K562 (cell line): ENCODE measurements at regions not wholly inside any gene's neighbourhood (a gene's known extent, or its start where the extent isn't known, plus 50 kb on each side); places are given as distances from the start of the nearest gene placed in this dataset.

ENCODE experiments used
- HBP1 ChIP-seq: fragments of 450-650 bp; formaldehyde crosslinking; IDR thresholded peaks from 2 replicates; pipeline ENCODE4 v1.4.0; 2022; ENCODE audit warnings: missing genetic modification characterization
- KAT2B ChIP-seq: IDR thresholded peaks from one replicate; pipeline ENCODE4 v1.6.1; 2012; ENCODE audit warnings: low read depth, mild to moderate bottlenecking, control low read depth, inconsistent platforms, low read length, moderate library complexity
- L3MBTL2 ChIP-seq: fragments of 450-650 bp; IDR thresholded peaks from 2 replicates; pipeline ENCODE4 v1.6.1; 2016; ENCODE audit warnings: mild to moderate bottlenecking, moderate library complexity
- PPARD ChIP-seq: fragments of 250-450 bp; sonication (Bioruptor Pico); IDR thresholded peaks from 2 replicates; pipeline ENCODE4 v1.8.0; 2022; ENCODE audit warnings: inconsistent platforms, mild to moderate bottlenecking, moderate library complexity
- ZHX1 ChIP-seq: fragments of 150-350 bp; conservative IDR thresholded peaks from 2 replicates; pipeline ENCODE4 v1.6.1; 2014; ENCODE audit warnings: low read length
- TF ChIP-seq, protein P1 (sequence below): fragments of 200-600 bp; sonication (generic); IDR thresholded peaks from one replicate; pipeline ENCODE4 v1.6.1; 2012; ENCODE audit warnings: mild to moderate bottlenecking, low read depth, low read length, inconsistent platforms
- TF ChIP-seq, protein P2 (sequence below): IDR thresholded peaks from 2 replicates; pipeline ENCODE4 v1.6.1; 2016; ENCODE audit warnings: missing genetic modification characterization, missing compliant biosample characterization

DNA sequence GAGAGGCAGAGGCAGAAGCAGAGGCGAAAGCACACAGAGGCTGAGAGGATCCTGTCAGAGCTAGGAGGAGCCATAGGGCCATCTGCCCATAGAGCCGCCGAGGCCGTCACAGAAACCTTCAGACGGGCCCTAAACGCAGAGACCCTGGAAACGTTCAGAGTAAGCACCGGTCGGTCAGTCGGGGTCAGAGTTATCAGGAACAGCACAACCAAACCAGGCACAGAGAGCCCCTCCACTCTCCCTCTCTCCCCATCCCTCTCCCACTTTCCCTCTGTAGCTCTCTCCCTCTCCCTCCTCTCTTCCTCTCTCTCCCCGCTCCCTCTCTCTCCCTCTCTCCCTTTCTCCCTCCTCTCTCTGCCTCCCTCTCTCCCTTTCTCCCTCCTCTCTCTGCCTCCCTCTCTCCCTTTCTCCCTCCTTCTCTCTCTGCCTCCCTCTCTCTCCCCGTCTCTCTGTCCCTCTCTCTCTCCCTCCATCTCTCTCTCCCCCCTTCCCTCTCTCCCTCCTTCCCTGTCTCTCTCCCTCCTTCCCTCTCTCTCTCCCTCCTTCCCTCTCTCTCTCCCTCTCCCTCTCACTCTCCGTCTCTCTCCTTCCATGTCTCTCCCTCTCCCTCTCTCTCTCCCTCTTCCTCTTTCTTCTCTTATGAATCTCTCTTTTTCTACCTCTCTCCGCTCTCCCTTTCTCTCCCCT is 138.9 kb downstream of the C16orf95 start (continued):
- TF ChIP-seq, protein P1, sequence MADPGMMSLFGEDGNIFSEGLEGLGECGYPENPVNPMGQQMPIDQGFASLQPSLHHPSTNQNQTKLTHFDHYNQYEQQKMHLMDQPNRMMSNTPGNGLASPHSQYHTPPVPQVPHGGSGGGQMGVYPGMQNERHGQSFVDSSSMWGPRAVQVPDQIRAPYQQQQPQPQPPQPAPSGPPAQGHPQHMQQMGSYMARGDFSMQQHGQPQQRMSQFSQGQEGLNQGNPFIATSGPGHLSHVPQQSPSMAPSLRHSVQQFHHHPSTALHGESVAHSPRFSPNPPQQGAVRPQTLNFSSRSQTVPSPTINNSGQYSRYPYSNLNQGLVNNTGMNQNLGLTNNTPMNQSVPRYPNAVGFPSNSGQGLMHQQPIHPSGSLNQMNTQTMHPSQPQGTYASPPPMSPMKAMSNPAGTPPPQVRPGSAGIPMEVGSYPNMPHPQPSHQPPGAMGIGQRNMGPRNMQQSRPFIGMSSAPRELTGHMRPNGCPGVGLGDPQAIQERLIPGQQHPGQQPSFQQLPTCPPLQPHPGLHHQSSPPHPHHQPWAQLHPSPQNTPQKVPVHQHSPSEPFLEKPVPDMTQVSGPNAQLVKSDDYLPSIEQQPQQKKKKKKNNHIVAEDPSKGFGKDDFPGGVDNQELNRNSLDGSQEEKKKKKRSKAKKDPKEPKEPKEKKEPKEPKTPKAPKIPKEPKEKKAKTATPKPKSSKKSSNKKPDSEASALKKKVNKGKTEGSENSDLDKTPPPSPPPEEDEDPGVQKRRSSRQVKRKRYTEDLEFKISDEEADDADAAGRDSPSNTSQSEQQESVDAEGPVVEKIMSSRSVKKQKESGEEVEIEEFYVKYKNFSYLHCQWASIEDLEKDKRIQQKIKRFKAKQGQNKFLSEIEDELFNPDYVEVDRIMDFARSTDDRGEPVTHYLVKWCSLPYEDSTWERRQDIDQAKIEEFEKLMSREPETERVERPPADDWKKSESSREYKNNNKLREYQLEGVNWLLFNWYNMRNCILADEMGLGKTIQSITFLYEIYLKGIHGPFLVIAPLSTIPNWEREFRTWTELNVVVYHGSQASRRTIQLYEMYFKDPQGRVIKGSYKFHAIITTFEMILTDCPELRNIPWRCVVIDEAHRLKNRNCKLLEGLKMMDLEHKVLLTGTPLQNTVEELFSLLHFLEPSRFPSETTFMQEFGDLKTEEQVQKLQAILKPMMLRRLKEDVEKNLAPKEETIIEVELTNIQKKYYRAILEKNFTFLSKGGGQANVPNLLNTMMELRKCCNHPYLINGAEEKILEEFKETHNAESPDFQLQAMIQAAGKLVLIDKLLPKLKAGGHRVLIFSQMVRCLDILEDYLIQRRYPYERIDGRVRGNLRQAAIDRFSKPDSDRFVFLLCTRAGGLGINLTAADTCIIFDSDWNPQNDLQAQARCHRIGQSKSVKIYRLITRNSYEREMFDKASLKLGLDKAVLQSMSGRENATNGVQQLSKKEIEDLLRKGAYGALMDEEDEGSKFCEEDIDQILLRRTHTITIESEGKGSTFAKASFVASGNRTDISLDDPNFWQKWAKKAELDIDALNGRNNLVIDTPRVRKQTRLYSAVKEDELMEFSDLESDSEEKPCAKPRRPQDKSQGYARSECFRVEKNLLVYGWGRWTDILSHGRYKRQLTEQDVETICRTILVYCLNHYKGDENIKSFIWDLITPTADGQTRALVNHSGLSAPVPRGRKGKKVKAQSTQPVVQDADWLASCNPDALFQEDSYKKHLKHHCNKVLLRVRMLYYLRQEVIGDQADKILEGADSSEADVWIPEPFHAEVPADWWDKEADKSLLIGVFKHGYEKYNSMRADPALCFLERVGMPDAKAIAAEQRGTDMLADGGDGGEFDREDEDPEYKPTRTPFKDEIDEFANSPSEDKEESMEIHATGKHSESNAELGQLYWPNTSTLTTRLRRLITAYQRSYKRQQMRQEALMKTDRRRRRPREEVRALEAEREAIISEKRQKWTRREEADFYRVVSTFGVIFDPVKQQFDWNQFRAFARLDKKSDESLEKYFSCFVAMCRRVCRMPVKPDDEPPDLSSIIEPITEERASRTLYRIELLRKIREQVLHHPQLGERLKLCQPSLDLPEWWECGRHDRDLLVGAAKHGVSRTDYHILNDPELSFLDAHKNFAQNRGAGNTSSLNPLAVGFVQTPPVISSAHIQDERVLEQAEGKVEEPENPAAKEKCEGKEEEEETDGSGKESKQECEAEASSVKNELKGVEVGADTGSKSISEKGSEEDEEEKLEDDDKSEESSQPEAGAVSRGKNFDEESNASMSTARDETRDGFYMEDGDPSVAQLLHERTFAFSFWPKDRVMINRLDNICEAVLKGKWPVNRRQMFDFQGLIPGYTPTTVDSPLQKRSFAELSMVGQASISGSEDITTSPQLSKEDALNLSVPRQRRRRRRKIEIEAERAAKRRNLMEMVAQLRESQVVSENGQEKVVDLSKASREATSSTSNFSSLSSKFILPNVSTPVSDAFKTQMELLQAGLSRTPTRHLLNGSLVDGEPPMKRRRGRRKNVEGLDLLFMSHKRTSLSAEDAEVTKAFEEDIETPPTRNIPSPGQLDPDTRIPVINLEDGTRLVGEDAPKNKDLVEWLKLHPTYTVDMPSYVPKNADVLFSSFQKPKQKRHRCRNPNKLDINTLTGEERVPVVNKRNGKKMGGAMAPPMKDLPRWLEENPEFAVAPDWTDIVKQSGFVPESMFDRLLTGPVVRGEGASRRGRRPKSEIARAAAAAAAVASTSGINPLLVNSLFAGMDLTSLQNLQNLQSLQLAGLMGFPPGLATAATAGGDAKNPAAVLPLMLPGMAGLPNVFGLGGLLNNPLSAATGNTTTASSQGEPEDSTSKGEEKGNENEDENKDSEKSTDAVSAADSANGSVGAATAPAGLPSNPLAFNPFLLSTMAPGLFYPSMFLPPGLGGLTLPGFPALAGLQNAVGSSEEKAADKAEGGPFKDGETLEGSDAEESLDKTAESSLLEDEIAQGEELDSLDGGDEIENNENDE, result no peak
- TF ChIP-seq HBP1 (CRISPR knock-in tag), result 0 out of 2 replicates have a peak, but pooled peaks have one; percentile 17
- TF ChIP-seq L3MBTL2, result no peak
- no peak for TF ChIP-seq KAT2B
- no peak for TF ChIP-seq ZHX1
- TF ChIP-seq, protein P2, sequence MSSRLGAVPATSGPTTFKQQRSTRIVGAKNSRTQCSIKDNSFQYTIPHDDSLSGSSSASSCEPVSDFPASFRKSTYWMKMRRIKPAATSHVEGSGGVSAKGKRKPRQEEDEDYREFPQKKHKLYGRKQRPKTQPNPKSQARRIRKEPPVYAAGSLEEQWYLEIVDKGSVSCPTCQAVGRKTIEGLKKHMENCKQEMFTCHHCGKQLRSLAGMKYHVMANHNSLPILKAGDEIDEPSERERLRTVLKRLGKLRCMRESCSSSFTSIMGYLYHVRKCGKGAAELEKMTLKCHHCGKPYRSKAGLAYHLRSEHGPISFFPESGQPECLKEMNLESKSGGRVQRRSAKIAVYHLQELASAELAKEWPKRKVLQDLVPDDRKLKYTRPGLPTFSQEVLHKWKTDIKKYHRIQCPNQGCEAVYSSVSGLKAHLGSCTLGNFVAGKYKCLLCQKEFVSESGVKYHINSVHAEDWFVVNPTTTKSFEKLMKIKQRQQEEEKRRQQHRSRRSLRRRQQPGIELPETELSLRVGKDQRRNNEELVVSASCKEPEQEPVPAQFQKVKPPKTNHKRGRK (tag), result peak; percentile 67
- TF ChIP-seq PPARD (CRISPR knock-in tag), result no peak
